Liver (tissue), 8 donors: ENCODE measurements at regions not wholly inside any gene's neighbourhood (a gene's known extent, or its start where the extent isn't known, plus 50 kb on each side); places are given as distances from the start of the nearest gene placed in this dataset.

Experiments
- DNase-seq: peaks from one replicate; pipeline ENCODE4 v3.0.0-alpha.2; 2017; ENCODE audit warnings: low spot score
- H3K27ac ChIP-seq, 2 donors: one replicate each; pipeline ENCODE4 v1.7.0; 2013; ENCODE audit warnings: inconsistent platforms in 2 of 2, low read length in 2 of 2, control low read depth in 1 of 2, low read depth in 1 of 2, mild to moderate bottlenecking in 1 of 2
- H3K27me3 ChIP-seq, 4 donors: one replicate each; pipeline versions ENCODE4 v1.6.1 to v1.7.0; 2013; ENCODE audit warnings: low read length in 3 of 4, inconsistent platforms in 1 of 4, mild to moderate bottlenecking in 1 of 4, moderate library complexity in 1 of 4; ENCODE audit not compliant: control insufficient read depth in 4 of 4, insufficient read depth in 4 of 4
- H3K36me3 ChIP-seq, 4 donors: one replicate each; pipeline versions ENCODE4 v1.6.1 to v1.7.0; 2013; ENCODE audit warnings: low read length in 3 of 4, mild to moderate bottlenecking in 3 of 4, low read depth in 1 of 4, moderate library complexity in 1 of 4; ENCODE audit not compliant: control insufficient read depth in 4 of 4, insufficient read depth in 3 of 4
- H3K4me1 ChIP-seq, 4 donors: one replicate each; pipeline versions ENCODE4 v1.6.1 to v1.7.0; 2013; ENCODE audit warnings: low read length in 3 of 4, mild to moderate bottlenecking in 3 of 4, moderate library complexity in 1 of 4; ENCODE audit not compliant: control insufficient read depth in 4 of 4, insufficient read depth in 4 of 4
- H3K4me3 ChIP-seq, 3 donors: one replicate each; pipeline versions ENCODE4 v1.6.1 to v1.7.0; 2013; ENCODE audit warnings: low read length in 3 of 3, control low read depth in 1 of 3, low read depth in 1 of 3, mild to moderate bottlenecking in 1 of 3
- H3K9ac ChIP-seq, 2 donors: one replicate each; pipeline ENCODE4 v1.7.0; 2013; ENCODE audit warnings: low read length in 2 of 2, mild to moderate bottlenecking in 2 of 2, moderate library complexity in 2 of 2, control low read depth in 1 of 2, low read depth in 1 of 2
- H3K9me3 ChIP-seq, 4 donors: one replicate each; pipeline versions ENCODE4 v1.6.1 to v1.7.0; 2013; ENCODE audit warnings: low read length in 3 of 4; ENCODE audit not compliant: control insufficient read depth in 4 of 4
- EGR1 ChIP-seq, 2 donors: IDR thresholded peaks; 2 replicates each; pipeline ENCODE4 v1.6.1; 2016 to 2018; ENCODE audit warnings: antibody characterized with exemption in 2 of 2, low read depth in 2 of 2
- FOXA1 ChIP-seq: IDR thresholded peaks from 2 replicates; pipeline ENCODE4 v1.6.1; 2016; ENCODE audit warnings: antibody characterized with exemption
- FOXA2 ChIP-seq: IDR thresholded peaks from 2 replicates; pipeline ENCODE4 v1.6.1; 2016; ENCODE audit warnings: antibody characterized with exemption
- GABPA ChIP-seq, 2 donors: IDR thresholded peaks in 1 of 2; conservative IDR thresholded peaks in 1 of 2; 2 replicates each; pipeline ENCODE4 v1.6.1; 2016; ENCODE audit warnings: antibody characterized with exemption in 2 of 2, mild to moderate bottlenecking in 1 of 2, moderate library complexity in 1 of 2
- HNF4A ChIP-seq, 2 donors: conservative IDR thresholded peaks; 2 replicates each; pipeline ENCODE4 v1.6.1; 2016; ENCODE audit warnings: antibody characterized with exemption in 2 of 2, mild to moderate bottlenecking in 2 of 2
- HNF4G ChIP-seq: IDR thresholded peaks from 2 replicates; pipeline ENCODE4 v1.6.1; 2016; ENCODE audit warnings: antibody characterized with exemption
- JUND ChIP-seq, 2 donors: IDR thresholded peaks; 2 replicates each; pipeline ENCODE4 v1.6.1; 2016; ENCODE audit warnings: antibody characterized with exemption in 2 of 2
- NR2F2 ChIP-seq: IDR thresholded peaks from 2 replicates; pipeline ENCODE4 v1.6.1; 2016; ENCODE audit warnings: antibody characterized with exemption
- RAD21 ChIP-seq, 2 donors: IDR thresholded peaks; 2 replicates each; pipeline ENCODE4 v1.6.1; 2016; ENCODE audit warnings: antibody characterized with exemption in 2 of 2, mild to moderate bottlenecking in 2 of 2
- RXRA ChIP-seq, 2 donors: IDR thresholded peaks; 2 replicates each; pipeline ENCODE4 v1.6.1; 2017 to 2018; ENCODE audit warnings: antibody characterized with exemption in 2 of 2, mild to moderate bottlenecking in 1 of 2
- SP1 ChIP-seq: IDR thresholded peaks from 2 replicates; pipeline ENCODE4 v1.6.1; 2018; ENCODE audit warnings: antibody characterized with exemption, mild to moderate bottlenecking
- TAF1 ChIP-seq: conservative IDR thresholded peaks from 2 replicates; pipeline ENCODE4 v1.6.1; 2016; ENCODE audit warnings: antibody characterized with exemption, mild to moderate bottlenecking
- YY1 ChIP-seq: IDR thresholded peaks from 2 replicates; pipeline ENCODE4 v1.6.1; 2016; ENCODE audit warnings: antibody characterized with exemption, mild to moderate bottlenecking
- WGBS: extraction: QIAGEN DNeasy Blood & Tissue Kit; methylation state at CpG from one replicate; pipeline ENCODE4 v1.1.7; 2013; 5-methylcytosine and 5-hydroxymethylcytosine counted together
- TF ChIP-seq, protein P1 (sequence below): IDR thresholded peaks from 2 replicates; pipeline ENCODE4 v1.6.1; 2016; ENCODE audit warnings: antibody characterized with exemption
- TF ChIP-seq, protein P2 (sequence below): IDR thresholded peaks from 2 replicates; pipeline ENCODE4 v1.6.1; 2016; ENCODE audit warnings: antibody characterized with exemption
- TF ChIP-seq, protein P3 (sequence below): IDR thresholded peaks from 2 replicates; pipeline ENCODE4 v1.6.1; 2016; ENCODE audit warnings: antibody characterized with exemption, mild to moderate bottlenecking
- TF ChIP-seq, protein P4 (sequence below): fragments of 150-350 bp; IDR thresholded peaks from 2 replicates; pipeline ENCODE4 v1.5.1; 2017; ENCODE audit warnings: improper control_type of control experiment, low read depth, low read length; ENCODE audit not compliant: missing input control
- TF ChIP-seq, protein P5 (sequence below): IDR thresholded peaks from 2 replicates; pipeline ENCODE4 v1.6.1; 2016; ENCODE audit warnings: antibody characterized with exemption
- donor health status: healthy.
- donor health status: healthy.
- donor health status: healthy.
- donor health status: healthy.
- donor health status: healthy.

DNA sequence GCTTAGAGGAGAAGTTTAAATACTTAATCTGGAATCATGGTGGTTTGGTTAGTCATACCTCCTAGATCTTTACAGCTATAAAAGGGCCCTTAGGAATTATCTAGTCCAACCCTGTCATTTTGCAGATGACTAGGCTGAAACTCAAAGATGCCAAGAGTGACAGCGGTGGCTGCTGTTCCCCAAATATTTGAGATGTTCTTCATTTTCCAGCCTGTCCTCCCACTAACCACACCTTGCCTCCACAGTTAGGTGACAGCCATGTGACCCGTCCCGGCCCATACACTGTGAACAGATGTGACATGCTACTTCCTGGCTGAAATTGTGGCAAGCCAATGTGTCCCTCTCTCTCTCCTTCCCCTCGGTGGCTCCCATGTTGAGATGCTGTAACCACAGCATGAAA, 225.5 kb upstream of the IPO5 start (continued):
- no peak for TF ChIP-seq RAD21 (IDR thresholded peaks at IDR 0.05)

DNA sequence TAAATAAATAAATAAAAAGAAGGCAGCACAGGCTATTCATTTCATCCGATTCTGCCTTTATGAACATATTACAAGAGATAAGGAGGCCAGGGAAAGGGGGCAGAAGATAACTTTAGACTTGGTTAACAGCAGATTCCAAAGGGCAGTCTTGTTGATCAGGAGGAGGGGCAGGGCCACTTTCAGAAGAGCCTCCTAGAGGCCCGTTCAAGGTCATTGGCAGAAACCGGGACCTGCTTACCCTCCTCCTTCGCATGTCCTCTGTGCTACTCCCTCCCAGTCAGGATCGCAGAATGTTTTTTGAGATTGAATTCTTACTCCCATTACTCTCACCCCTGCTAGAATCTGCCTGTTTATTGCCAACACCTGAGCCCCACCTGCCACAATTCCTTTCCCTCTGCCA, 217.0 kb upstream of the IPO5 start:
- no peaks in the 10 kb centered on the region for H3K36me3 ChIP-seq
- H3K27me3 ChIP-seq: no peaks in the 10 kb centered on the region
- DNase-seq: no peak
- no peaks in the 10 kb centered on the region for H3K4me1 ChIP-seq
- no peak overlapping the region for H3K27ac ChIP-seq
- WGBS: 74% methylated on average over 5 of the region's 5 CpGs
- no peak overlapping the region for H3K4me3 ChIP-seq
- no peaks in the 10 kb centered on the region for H3K9me3 ChIP-seq
- TF ChIP-seq, protein P1, sequence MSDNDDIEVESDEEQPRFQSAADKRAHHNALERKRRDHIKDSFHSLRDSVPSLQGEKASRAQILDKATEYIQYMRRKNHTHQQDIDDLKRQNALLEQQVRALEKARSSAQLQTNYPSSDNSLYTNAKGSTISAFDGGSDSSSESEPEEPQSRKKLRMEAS: no peak
- TF ChIP-seq RXRA (IDR thresholded peaks at IDR 0.05) (no peak), TAF1 (no peak), FOXA1 (no peak), HNF4A (conservative IDR thresholded peaks at IDR 0.05) (no peak), JUND (IDR thresholded peaks at IDR 0.05) (no peak), NR2F2 (no peak), GABPA (IDR thresholded peaks at IDR 0.05 in 1 of 2, conservative IDR thresholded peaks at IDR 0.05 in 1 of 2) (no peak), RAD21 (IDR thresholded peaks at IDR 0.05) (no peak), YY1 (no peak), FOXA2 (no peak), HNF4G (no peak), EGR1 (IDR thresholded peaks at IDR 0.05; ENCODE audit: low read depth in 2 of 2) (no peak), SP1 (no peak)
- TF ChIP-seq, protein P2, sequence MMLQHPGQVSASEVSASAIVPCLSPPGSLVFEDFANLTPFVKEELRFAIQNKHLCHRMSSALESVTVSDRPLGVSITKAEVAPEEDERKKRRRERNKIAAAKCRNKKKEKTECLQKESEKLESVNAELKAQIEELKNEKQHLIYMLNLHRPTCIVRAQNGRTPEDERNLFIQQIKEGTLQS: no peak
- TF ChIP-seq, protein P3, sequence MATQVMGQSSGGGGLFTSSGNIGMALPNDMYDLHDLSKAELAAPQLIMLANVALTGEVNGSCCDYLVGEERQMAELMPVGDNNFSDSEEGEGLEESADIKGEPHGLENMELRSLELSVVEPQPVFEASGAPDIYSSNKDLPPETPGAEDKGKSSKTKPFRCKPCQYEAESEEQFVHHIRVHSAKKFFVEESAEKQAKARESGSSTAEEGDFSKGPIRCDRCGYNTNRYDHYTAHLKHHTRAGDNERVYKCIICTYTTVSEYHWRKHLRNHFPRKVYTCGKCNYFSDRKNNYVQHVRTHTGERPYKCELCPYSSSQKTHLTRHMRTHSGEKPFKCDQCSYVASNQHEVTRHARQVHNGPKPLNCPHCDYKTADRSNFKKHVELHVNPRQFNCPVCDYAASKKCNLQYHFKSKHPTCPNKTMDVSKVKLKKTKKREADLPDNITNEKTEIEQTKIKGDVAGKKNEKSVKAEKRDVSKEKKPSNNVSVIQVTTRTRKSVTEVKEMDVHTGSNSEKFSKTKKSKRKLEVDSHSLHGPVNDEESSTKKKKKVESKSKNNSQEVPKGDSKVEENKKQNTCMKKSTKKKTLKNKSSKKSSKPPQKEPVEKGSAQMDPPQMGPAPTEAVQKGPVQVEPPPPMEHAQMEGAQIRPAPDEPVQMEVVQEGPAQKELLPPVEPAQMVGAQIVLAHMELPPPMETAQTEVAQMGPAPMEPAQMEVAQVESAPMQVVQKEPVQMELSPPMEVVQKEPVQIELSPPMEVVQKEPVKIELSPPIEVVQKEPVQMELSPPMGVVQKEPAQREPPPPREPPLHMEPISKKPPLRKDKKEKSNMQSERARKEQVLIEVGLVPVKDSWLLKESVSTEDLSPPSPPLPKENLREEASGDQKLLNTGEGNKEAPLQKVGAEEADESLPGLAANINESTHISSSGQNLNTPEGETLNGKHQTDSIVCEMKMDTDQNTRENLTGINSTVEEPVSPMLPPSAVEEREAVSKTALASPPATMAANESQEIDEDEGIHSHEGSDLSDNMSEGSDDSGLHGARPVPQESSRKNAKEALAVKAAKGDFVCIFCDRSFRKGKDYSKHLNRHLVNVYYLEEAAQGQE: no peak
- TF ChIP-seq, protein P4, sequence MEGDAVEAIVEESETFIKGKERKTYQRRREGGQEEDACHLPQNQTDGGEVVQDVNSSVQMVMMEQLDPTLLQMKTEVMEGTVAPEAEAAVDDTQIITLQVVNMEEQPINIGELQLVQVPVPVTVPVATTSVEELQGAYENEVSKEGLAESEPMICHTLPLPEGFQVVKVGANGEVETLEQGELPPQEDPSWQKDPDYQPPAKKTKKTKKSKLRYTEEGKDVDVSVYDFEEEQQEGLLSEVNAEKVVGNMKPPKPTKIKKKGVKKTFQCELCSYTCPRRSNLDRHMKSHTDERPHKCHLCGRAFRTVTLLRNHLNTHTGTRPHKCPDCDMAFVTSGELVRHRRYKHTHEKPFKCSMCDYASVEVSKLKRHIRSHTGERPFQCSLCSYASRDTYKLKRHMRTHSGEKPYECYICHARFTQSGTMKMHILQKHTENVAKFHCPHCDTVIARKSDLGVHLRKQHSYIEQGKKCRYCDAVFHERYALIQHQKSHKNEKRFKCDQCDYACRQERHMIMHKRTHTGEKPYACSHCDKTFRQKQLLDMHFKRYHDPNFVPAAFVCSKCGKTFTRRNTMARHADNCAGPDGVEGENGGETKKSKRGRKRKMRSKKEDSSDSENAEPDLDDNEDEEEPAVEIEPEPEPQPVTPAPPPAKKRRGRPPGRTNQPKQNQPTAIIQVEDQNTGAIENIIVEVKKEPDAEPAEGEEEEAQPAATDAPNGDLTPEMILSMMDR: no peak
- TF ChIP-seq, protein P5, sequence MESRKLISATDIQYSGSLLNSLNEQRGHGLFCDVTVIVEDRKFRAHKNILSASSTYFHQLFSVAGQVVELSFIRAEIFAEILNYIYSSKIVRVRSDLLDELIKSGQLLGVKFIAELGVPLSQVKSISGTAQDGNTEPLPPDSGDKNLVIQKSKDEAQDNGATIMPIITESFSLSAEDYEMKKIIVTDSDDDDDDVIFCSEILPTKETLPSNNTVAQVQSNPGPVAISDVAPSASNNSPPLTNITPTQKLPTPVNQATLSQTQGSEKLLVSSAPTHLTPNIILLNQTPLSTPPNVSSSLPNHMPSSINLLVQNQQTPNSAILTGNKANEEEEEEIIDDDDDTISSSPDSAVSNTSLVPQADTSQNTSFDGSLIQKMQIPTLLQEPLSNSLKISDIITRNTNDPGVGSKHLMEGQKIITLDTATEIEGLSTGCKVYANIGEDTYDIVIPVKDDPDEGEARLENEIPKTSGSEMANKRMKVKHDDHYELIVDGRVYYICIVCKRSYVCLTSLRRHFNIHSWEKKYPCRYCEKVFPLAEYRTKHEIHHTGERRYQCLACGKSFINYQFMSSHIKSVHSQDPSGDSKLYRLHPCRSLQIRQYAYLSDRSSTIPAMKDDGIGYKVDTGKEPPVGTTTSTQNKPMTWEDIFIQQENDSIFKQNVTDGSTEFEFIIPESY: no peak
- no peak overlapping the region for H3K9ac ChIP-seq
